Endothelial cell of umbilical vein (primary cell): ENCODE measurements at regions not wholly inside any gene's neighbourhood (a gene's known extent, or its start where the extent isn't known, plus 50 kb on each side); places are given as distances from the start of the nearest gene placed in this dataset.
A peak's percentile ranks its signal among the peaks of the same experiment; 100 is the strongest.

Source experiments
- BruUV-seq: library from RNA; stranded (reverse); fragments of 400-500 nt; replicated peaks from 2 replicates; lab custom pipeline; 2021; lab: Mats Ljungman, UMichigan
- CTCF ChIA-PET: fragments of 300-600, 350-600 bp; sonication (Branson Sonifier 250); formaldehyde crosslinking; loops from one replicate; lab custom pipeline; 2021; ENCODE audit warnings: antibody characterized with exemption, inconsistent platforms; lab: Charles Lee
- POLR2A ChIA-PET: fragments of 300-600, 350-600 bp; sonication (Branson Sonifier 250); formaldehyde crosslinking; loops from one replicate; lab custom pipeline; 2021; ENCODE audit warnings: antibody characterized with exemption, inconsistent platforms; lab: Charles Lee
- DNase-seq: peaks from one replicate; pipeline ENCODE4 v3.0.0-alpha.2; 2011; ENCODE audit warnings: low read depth, low spot score
- FAIRE-seq: peaks from 2 replicates; lab custom pipeline; 2011; peaks lifted over from hg19 to GRCh38; lab: Jason Lieb, UNC
- H2AFZ ChIP-seq: 2 replicates; pipeline ENCODE4 v1.6.0; 2012; ENCODE audit warnings: low read depth, low read length, control low read depth, inconsistent platforms
- H3K27ac ChIP-seq: 2 replicates; pipeline ENCODE4 v1.5.1; 2011; ENCODE audit warnings: low read depth, mild to moderate bottlenecking, control low read depth, low read length, moderate library complexity; ENCODE audit not compliant: insufficient read depth
- H3K27me3 ChIP-seq, 2 experiments: 2 replicates each; pipeline versions ENCODE4 v1.6.0 to v1.6.1; 2011; ENCODE audit warnings: low read length in 2 of 2, mixed read lengths in 1 of 2; ENCODE audit not compliant: control insufficient read depth in 2 of 2, insufficient read depth in 2 of 2
- H3K36me3 ChIP-seq, 2 experiments: 2 replicates in 1 of 2; 3 replicates in 1 of 2; pipeline ENCODE4 v1.5.1; 2011; ENCODE audit warnings: low read length in 2 of 2, mild to moderate bottlenecking in 1 of 2, moderate library complexity in 1 of 2; ENCODE audit not compliant: control insufficient read depth in 2 of 2, insufficient read depth in 2 of 2; ENCODE audit errors: extremely low read depth in 1 of 2
- H3K4me1 ChIP-seq: 3 replicates; pipeline ENCODE4 v1.5.1; 2011; ENCODE audit warnings: mild to moderate bottlenecking, low read length; ENCODE audit not compliant: control insufficient read depth, insufficient read depth; ENCODE audit errors: extremely low read depth
- H3K4me2 ChIP-seq: 2 replicates; pipeline ENCODE4 v1.6.1; 2011; ENCODE audit warnings: low read length, control low read depth, mixed read lengths; ENCODE audit not compliant: insufficient read depth
- H3K4me3 ChIP-seq, 3 experiments: fragments of 200-600 bp in 1 of 3; sonication (generic), shearing (Covaris generic) in 1 of 3; replicated peaks in 1 of 3; 2 replicates each; pipeline ENCODE4 v1.5.1; 2011 to 2016; ENCODE audit warnings: control low read depth in 3 of 3, low read length in 3 of 3, mild to moderate bottlenecking in 2 of 3, inconsistent platforms in 1 of 3, low read depth in 1 of 3, moderate library complexity in 1 of 3; ENCODE audit not compliant: insufficient read depth in 1 of 3
- H3K79me2 ChIP-seq: 2 replicates; pipeline ENCODE4 v1.6.0; 2012; ENCODE audit warnings: low read length, inconsistent platforms; ENCODE audit not compliant: control insufficient read depth, insufficient read depth
- H3K9ac ChIP-seq: replicated peaks from 2 replicates; pipeline ENCODE3; 2011; ENCODE audit warnings: low read length, control low read depth; ENCODE audit not compliant: insufficient read depth; ENCODE audit errors: extremely low read depth
- H3K9me1 ChIP-seq: replicated peaks from 3 replicates; pipeline ENCODE4 v1.6.0; 2011; ENCODE audit warnings: mild to moderate bottlenecking, low read length; ENCODE audit not compliant: control insufficient read depth, insufficient read depth; ENCODE audit errors: extremely low read depth
- H3K9me3 ChIP-seq: replicated peaks from 2 replicates; pipeline ENCODE4 v1.5.1; 2012; ENCODE audit warnings: low read length, inconsistent platforms; ENCODE audit not compliant: control insufficient read depth, insufficient read depth
- H4K20me1 ChIP-seq: replicated peaks from 2 replicates; pipeline ENCODE3; 2011; ENCODE audit warnings: mild to moderate bottlenecking, low read length; ENCODE audit not compliant: control insufficient read depth, insufficient read depth; ENCODE audit errors: extremely low read depth
- EZH2 ChIP-seq: IDR thresholded peaks from 2 replicates; pipeline ENCODE4 v1.6.1; 2012; ENCODE audit warnings: borderline replicate concordance, low read depth, mild to moderate bottlenecking, moderate library complexity, low read length, inconsistent platforms; ENCODE audit not compliant: severe bottlenecking
- FOS ChIP-seq: IDR thresholded peaks from 2 replicates; pipeline ENCODE4 v1.6.1; 2011; ENCODE audit warnings: mild to moderate bottlenecking, low read length, moderate library complexity, borderline replicate concordance; ENCODE audit not compliant: insufficient read depth
- GATA2 ChIP-seq: IDR thresholded peaks from 2 replicates; pipeline ENCODE4 v1.7.0; 2011; ENCODE audit warnings: low read depth, mild to moderate bottlenecking, moderate library complexity, mixed read lengths, low read length; ENCODE audit not compliant: insufficient read length, insufficient read depth
- JUN ChIP-seq: IDR thresholded peaks from 2 replicates; pipeline ENCODE4 v1.6.1; 2011; ENCODE audit warnings: borderline replicate concordance, low read depth; ENCODE audit not compliant: insufficient read length, insufficient read depth
- MYC ChIP-seq: IDR thresholded peaks from one replicate; pipeline ENCODE4 v1.6.1; 2011; ENCODE audit warnings: mild to moderate bottlenecking, low read depth, low read length
- POLR2A ChIP-seq: IDR thresholded peaks from 2 replicates; pipeline ENCODE4 v1.6.1; 2012; ENCODE audit warnings: low read depth, mild to moderate bottlenecking, control low read depth, low read length
- POLR2AphosphoS5 ChIP-seq: IDR thresholded peaks from 2 replicates; pipeline ENCODE4 v1.6.1; 2012; ENCODE audit warnings: low read depth, mild to moderate bottlenecking, control low read depth, low read length, moderate library complexity; ENCODE audit not compliant: insufficient read depth
- dilution Hi-C: fragments of 300-500 bp; cut with MboI; formaldehyde crosslinking; loops from one replicate; pipeline ENCODE4 v1.15.0; 2019; ENCODE audit warnings: low sequenced_read_pairs; ENCODE audit not compliant: extremely low pct_ligation_motif_present
- intact Hi-C: fragments of 100-400 bp; cut with micrococcal nuclease; formaldehyde crosslinking; loops from one replicate; pipeline ENCODE4 v1.10.0; 2022
- TF ChIP-seq, protein P1 (sequence below): IDR thresholded peaks from 2 replicates; pipeline ENCODE4 v1.6.1; 2011; ENCODE audit not compliant: insufficient read depth, insufficient read length
- TF ChIP-seq, protein P2 (sequence below), 2 donors: IDR thresholded peaks; 1 replicate in 1 of 2; 2 replicates in 1 of 2; pipeline ENCODE4 v1.5.1; 2011; ENCODE audit warnings: low read length in 2 of 2, mild to moderate bottlenecking in 2 of 2, moderate library complexity in 2 of 2, control low read depth in 1 of 2, inconsistent platforms in 1 of 2, low read depth in 1 of 2; ENCODE audit not compliant: insufficient read depth in 1 of 2; ENCODE audit errors: extremely low read depth in 1 of 2

DNA sequence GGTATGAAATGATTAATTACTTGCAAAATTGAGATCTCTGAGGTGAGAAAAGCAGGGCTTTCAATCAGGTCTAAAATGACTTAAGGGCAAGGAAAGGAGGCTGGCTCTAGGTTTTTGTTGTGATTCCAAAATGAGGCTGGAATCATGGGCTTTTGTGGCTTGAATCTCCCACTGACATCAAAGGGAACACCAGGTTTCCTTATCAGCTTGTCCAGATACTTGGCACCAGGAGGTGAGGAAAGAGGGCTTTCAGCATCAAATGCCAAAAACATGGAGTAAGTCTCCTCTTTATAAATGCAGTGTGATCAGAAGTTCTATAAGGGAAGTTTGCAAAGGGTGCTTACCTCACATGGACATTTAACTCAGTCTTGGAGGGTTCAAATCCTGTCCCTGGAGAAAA is 402.3 kb downstream of the NDFIP2 start:
- FAIRE-seq = no peak
- ChIA-PET CTCF (no interaction called here), POLR2A (no interaction called here)
- Histone ChIP-seq H3K9me3 (no peaks in the 10 kb centered on the region), H3K4me3 (no peak overlapping the region), H3K9me1 (no peaks in the 10 kb centered on the region), H3K79me2 (no peaks in the 10 kb centered on the region), H4K20me1 (no peaks in the 10 kb centered on the region), H3K4me1 (no peaks in the 10 kb centered on the region), H3K9ac (no peak overlapping the region), H3K36me3 (no peaks in the 10 kb centered on the region), H3K27ac (no peak overlapping the region), H2AFZ (no peak overlapping the region), H3K4me2 (no peak overlapping the region), H3K27me3 (no peaks in the 10 kb centered on the region)
- no peak for TF ChIP-seq POLR2A
- TF ChIP-seq, protein P1, sequence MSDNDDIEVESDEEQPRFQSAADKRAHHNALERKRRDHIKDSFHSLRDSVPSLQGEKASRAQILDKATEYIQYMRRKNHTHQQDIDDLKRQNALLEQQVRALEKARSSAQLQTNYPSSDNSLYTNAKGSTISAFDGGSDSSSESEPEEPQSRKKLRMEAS = no peak
- TF ChIP-seq GATA2 = no peak
- TF ChIP-seq JUN = no peak
- no peak for TF ChIP-seq MYC
- TF ChIP-seq FOS = no peak
- no peak for TF ChIP-seq EZH2
- dilution Hi-C loops = no loop called here
- DNase-seq = peak; percentile 8
- intact Hi-C loops = no loop called here
- BruUV-seq = no TSS peak

DNA sequence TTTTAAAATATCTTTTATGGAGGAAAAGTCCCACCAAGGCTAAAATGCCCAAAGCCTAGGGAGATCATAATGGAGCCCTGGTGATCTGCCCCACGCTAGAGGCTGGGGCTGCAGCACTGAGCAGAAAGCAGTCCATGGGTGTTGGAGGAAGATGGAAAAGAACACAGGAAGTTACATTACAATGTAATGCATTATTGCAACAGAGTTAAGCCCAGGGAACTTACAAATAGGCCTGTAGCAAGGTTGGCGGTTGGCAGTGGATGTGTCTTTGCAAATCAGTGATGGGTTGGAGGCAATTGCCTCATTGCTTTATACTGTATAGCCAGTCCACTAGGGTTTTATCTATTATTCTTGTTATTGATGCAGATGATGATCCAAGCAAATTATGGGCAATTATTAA is 399.9 kb downstream of the NDFIP2 start:
- H3K27ac ChIP-seq = no peak overlapping the region
- H3K9me3 ChIP-seq = no peaks in the 10 kb centered on the region
- no peak overlapping the region for H3K4me3 ChIP-seq
- H3K79me2 ChIP-seq = no peaks in the 10 kb centered on the region
- FAIRE-seq (peak; percentile 8), DNase-seq (no peak)
- H3K9ac ChIP-seq = no peak overlapping the region
- no peak overlapping the region for H2AFZ ChIP-seq
- TF ChIP-seq GATA2 (no peak), MYC (no peak), POLR2AphosphoS5 (no peak), JUN (no peak), EZH2 (no peak), FOS (no peak), POLR2A (no peak)
- TF ChIP-seq, protein P1 = no peak
- TF ChIP-seq, protein P2, sequence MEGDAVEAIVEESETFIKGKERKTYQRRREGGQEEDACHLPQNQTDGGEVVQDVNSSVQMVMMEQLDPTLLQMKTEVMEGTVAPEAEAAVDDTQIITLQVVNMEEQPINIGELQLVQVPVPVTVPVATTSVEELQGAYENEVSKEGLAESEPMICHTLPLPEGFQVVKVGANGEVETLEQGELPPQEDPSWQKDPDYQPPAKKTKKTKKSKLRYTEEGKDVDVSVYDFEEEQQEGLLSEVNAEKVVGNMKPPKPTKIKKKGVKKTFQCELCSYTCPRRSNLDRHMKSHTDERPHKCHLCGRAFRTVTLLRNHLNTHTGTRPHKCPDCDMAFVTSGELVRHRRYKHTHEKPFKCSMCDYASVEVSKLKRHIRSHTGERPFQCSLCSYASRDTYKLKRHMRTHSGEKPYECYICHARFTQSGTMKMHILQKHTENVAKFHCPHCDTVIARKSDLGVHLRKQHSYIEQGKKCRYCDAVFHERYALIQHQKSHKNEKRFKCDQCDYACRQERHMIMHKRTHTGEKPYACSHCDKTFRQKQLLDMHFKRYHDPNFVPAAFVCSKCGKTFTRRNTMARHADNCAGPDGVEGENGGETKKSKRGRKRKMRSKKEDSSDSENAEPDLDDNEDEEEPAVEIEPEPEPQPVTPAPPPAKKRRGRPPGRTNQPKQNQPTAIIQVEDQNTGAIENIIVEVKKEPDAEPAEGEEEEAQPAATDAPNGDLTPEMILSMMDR (IDR thresholded peaks at IDR 0.05; ENCODE audit: extremely low read depth in 1 of 2, insufficient read depth in 1 of 2, low read depth in 1 of 2, low read length in 2 of 2) = no peak
- intact Hi-C loops = no loop called here
- no TSS peak for BruUV-seq
- no peaks in the 10 kb centered on the region for H3K9me1 ChIP-seq
- no peaks in the 10 kb centered on the region for H3K4me1 ChIP-seq
- CTCF ChIA-PET = no interaction called here
- H3K27me3 ChIP-seq = no peaks in the 10 kb centered on the region
- no peaks in the 10 kb centered on the region for H3K36me3 ChIP-seq
- POLR2A ChIA-PET = no interaction called here
- dilution Hi-C loops = no loop called here
- H4K20me1 ChIP-seq = no peaks in the 10 kb centered on the region
- H3K4me2 ChIP-seq = no peak overlapping the region
